Activated CD4-positive, alpha-beta T cell treated with anti-CD3 and anti-CD28 coated beads, Interleukin-2, Interleukin-4, amounts not matched to agents 100 ng/mL and 50 ng/mL, durations not matched to agents 16 hours and 8 hours (primary cell): ENCODE measurements at regions not wholly inside any gene's neighbourhood (a gene's known extent, or its start where the extent isn't known, plus 50 kb on each side); places are given as distances from the start of the nearest gene placed in this dataset.

Experiments
- DNase-seq: peaks from one replicate; pipeline ENCODE4 v3.0.0-alpha.2; 2020; ENCODE audit warnings: low spot score

GRCh38 chr6:123747515-123747914 is 56.1 kb upstream of the NKAIN2 start:
- no peak for DNase-seq

GRCh38 chr6:123745895-123746294 is 57.8 kb upstream of the NKAIN2 start:
- DNase-seq, result no peak

- no peak for DNase-seq
Observed at GRCh38 chr6:123744840-123745239, 58.8 kb upstream of the NKAIN2 start.

- DNase-seq, result no peak
Observed at GRCh38 chr6:123742626-123743025, 61.0 kb upstream of the NKAIN2 start.

- no peak for DNase-seq
Observed at GRCh38 chr6:123733180-123733579, 70.5 kb upstream of the NKAIN2 start.

- no peak for DNase-seq
Observed at GRCh38 chr6:123716506-123716905, 79.8 kb upstream of the TRDN start.

GRCh38 chr6:123715006-123715863 is 78.5 kb upstream of the TRDN start:
- peak; percentile 21 for DNase-seq

- no peak for DNase-seq
Observed at GRCh38 chr6:123712831-123713230, 76.1 kb upstream of the TRDN start.

GRCh38 chr6:123702943-123703342 is 66.2 kb upstream of the TRDN start:
- no peak for DNase-seq

- DNase-seq, result no peak
Observed at GRCh38 chr6:123687864-123688263, 51.1 kb upstream of the TRDN start.
